ENCODE measurements at regions not wholly inside any gene's neighbourhood (a gene's known extent, or its start where the extent isn't known, plus 50 kb on each side); places are given as distances from the start of the nearest gene placed in this dataset.

DNA sequence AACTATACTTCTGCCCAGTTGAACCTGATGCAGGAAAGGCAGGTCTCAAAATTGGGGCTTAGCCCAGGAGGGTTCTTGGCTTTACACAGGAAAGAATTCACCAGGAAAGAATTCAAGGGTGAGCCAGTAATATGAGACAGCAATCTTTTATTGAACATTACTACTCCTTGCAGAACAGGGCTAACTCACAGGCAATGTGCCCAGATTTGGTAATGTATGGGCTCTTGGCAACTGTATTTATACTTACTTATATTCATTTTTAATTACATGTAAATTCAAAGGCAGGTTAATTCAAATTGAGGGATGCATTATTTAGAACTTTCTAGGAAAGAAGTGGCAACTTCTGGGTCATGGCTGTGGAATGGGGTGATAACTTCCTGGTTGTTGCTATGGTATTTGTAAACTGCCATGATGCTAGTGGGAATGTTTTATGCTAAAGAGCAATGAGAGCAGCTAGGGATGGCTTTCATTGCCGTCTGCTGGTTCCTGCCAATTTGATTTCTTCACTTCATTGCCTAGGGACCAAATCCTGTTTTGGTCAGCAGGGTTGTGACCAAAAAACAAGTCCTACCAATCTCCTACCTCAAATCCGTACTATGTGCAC lies 107.5 kb downstream of the CHRM3 start:
- TF ChIP-seq, protein P1, sequence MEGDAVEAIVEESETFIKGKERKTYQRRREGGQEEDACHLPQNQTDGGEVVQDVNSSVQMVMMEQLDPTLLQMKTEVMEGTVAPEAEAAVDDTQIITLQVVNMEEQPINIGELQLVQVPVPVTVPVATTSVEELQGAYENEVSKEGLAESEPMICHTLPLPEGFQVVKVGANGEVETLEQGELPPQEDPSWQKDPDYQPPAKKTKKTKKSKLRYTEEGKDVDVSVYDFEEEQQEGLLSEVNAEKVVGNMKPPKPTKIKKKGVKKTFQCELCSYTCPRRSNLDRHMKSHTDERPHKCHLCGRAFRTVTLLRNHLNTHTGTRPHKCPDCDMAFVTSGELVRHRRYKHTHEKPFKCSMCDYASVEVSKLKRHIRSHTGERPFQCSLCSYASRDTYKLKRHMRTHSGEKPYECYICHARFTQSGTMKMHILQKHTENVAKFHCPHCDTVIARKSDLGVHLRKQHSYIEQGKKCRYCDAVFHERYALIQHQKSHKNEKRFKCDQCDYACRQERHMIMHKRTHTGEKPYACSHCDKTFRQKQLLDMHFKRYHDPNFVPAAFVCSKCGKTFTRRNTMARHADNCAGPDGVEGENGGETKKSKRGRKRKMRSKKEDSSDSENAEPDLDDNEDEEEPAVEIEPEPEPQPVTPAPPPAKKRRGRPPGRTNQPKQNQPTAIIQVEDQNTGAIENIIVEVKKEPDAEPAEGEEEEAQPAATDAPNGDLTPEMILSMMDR (conservative IDR thresholded peaks at IDR 0.05; ENCODE audit: low read length): no peak
- TF ChIP-seq EZH2phosphoT487 (IDR thresholded peaks at IDR 0.05; ENCODE audit: borderline replicate concordance, low read depth, low read length): no peak

Data from OCI-LY7 (cell line).